ENCODE measurements at regions not wholly inside any gene's neighbourhood (a gene's known extent, or its start where the extent isn't known, plus 50 kb on each side); places are given as distances from the start of the nearest gene placed in this dataset.

GRCh38 chr7:24477398-24478136 is 95.7 kb upstream of the PALS2 start:
- no peak for DNase-seq

- DNase-seq, result peak; percentile 3
These were observed 95.1 kb upstream of the PALS2 start for GRCh38 chr7:24478137-24478655.

- no peak for DNase-seq
These were observed 92.8 kb upstream of the PALS2 start for GRCh38 chr7:24480501-24480900.

- no peak for DNase-seq
These were observed 89.4 kb upstream of the PALS2 start for GRCh38 chr7:24483804-24484203.

DNA sequence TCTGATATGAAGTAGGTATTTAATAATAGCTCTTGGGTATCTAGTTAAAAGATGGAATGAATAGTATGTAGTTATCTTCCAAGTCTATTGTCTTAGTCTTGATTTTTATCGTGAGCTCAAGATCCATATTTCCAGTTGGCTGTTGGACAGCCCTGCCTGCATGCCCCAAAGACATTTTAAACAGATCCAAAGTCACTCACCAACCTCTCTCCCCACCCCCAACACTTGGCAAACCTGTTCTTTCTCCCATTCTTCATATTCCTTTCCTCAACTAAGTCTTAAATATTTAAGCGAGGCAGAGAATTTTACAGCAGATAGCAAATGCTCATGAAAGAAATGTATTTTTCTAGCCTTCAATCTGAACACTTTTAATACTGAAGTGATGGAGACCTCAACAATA is 80.7 kb upstream of the PALS2 start:
- DNase-seq, result no peak

- DNase-seq, result no peak
These were observed 78.4 kb upstream of the PALS2 start for GRCh38 chr7:24494832-24495231.

- DNase-seq, result no peak
These were observed 77.2 kb upstream of the PALS2 start for GRCh38 chr7:24496036-24496435.

- no peak for DNase-seq
These were observed 74.8 kb upstream of the PALS2 start for GRCh38 chr7:24498439-24498838.

DNA sequence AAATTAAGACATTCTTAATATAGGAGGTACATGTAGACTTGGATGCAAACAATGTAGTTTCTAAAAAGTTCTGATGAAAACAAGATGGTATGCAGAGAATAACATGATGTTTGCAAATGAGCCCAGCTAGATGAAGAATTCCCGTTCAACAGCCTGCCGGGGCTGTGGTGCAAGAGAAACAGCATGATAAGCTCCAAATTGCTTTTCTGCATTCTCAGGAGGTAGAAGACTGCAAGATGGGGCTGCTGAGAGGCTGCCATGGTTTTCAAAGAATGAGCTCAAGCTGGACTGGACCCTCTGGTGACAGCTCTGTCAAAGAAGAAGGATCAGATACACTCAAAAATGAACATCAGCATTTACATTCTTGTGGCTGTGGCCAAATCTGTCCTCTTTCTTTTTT is 73.4 kb upstream of the PALS2 start:
- no peak for DNase-seq

- DNase-seq, result no peak
These were observed 72.7 kb upstream of the PALS2 start for GRCh38 chr7:24500599-24500998.

DNA sequence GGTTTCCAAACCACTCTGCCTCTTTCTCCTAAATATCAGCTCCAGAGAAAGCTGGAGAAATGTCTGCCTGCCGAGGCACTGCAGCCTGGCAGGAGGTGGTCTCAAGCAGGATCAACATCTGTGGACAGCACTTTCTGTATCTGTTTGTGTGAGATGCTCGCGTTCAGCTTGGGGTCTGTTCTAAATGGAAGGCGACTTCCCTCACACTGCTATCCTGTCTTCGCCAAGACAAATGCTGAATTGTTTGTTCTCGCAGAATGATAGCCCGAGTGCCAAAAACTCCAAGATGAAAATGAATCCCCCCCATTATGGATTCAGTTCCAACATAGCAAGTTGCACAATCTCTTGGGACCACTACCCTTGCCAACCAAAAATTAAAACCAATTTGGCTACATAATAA is 72.2 kb upstream of the PALS2 start:
- DNase-seq, result no peak

GRCh38 chr7:24501443-24502134 is 71.7 kb upstream of the PALS2 start:
- DNase-seq, result no peak

GRCh38 chr7:24502135-24502488 is 71.1 kb upstream of the PALS2 start:
- DNase-seq, result no peak

GRCh38 chr7:24503506-24503905 is 69.7 kb upstream of the PALS2 start:
- peak; percentile 70 for DNase-seq

DNA sequence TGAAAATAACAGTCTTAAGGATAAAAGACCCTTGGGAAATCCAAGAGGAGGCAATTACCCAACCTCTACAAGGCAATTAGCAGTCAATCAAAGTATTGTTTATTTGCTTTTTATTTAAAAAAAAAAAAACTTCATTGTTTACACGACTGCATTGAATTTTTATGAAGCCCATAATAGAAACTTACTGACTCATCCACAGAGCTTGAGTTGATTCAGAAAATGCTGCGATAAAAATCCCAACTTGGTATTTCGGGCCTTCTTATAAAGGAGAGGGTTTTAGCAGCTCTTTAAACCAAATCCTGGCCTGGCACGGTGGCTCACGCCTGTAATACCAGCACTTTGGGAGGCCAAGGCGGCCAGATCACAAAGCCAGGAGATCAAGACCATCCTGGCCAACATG is 69.2 kb upstream of the PALS2 start:
- DNase-seq, result peak; percentile 70

GRCh38 chr7:24504836-24505235 is 68.4 kb upstream of the PALS2 start:
- peak; percentile 40 for DNase-seq

- no peak for DNase-seq
These were observed 67.3 kb upstream of the PALS2 start for GRCh38 chr7:24505968-24506367.

DNA sequence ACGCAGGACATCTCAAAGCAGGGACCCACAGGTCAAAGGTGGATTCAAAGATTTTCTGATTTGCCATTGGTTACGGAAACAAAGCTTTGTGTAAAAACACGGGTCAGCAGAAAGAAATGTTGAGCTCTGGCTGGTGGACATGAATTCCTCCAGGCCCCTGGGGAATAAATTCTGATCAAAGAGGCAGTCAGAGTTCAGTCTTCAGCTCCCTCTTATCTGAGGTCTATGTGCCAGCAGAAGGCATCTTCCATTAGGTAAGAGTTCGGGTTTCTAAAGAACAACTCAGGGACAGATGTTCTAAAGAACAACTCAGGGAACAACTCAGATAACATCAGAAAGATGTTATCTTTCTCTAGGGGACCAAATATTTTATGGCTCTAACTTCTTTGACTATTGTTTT is 64.9 kb upstream of the PALS2 start:
- DNase-seq, result no peak

DNA sequence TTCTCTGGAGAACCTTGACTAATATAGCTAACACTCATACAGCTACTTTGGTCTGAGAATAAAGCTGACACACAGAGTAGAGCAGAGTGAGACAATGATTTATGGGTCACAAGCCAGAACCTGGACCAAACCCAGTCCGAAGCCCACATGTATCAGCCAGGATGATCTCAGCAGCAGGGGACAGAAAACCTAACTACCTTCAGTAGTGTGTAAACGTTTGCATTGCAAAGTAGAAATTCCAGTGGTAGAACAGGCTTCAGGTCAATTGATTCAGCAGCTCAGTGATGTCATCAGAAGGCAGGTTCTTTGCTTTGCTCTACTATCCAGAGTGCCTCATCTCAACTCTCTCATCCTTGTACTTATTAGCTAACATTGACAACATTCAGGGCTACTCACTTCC is 62.5 kb upstream of the PALS2 start:
- DNase-seq, result no peak

DNA sequence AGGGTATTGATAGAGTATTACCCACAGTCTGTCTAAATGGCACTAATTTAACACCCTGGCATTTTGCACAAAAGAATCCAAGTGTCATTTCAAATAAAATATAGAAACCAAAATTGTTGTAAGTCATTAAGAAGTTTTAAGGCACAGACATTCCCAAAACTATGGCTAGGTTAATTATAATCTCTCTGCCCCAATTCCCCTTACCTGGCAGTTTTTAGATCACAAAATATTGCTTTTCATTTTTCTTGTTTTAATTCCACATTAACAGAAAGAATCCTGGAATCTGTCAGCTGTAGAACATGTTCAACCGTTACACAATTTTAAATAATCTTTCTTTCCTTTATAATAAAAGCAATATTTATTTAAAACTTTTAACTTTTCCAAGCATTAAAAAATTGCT is 56.1 kb upstream of the PALS2 start:
- no peak for DNase-seq

- DNase-seq, result no peak
These were observed 51.2 kb upstream of the PALS2 start for GRCh38 chr7:24521917-24522623.
